ENCODE measurements at regions not wholly inside any gene's neighbourhood (a gene's known extent, or its start where the extent isn't known, plus 50 kb on each side); places are given as distances from the start of the nearest gene placed in this dataset.

DNA sequence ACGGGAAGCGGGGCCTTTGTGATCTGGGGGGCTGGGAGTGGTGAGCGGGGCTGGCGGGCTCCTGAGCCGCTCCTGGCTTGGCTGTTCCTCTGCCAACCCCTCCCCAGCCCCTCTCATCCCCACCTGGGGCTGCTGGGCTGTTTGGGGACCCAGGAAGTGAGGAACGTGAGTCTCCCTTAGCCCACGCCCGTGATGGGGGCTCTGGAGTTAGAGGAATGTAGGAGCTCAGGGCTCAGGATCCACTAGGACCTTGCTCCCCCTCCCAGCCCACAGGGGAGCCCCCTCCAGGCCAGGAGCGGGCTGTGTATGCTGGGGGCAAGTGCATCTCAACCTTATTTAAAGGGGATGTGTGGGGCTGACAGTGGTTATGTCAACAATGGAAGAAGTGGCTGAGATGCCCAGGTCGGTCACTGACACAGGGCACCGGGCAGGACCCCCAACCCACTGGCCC lies 134.1 kb downstream of the URI1 start:
- DNase-seq (ENCODE audit: low spot score in 2 of 2) = peak in 1 of 2 donors; percentile 31
- TF ChIP-seq, protein P1, sequence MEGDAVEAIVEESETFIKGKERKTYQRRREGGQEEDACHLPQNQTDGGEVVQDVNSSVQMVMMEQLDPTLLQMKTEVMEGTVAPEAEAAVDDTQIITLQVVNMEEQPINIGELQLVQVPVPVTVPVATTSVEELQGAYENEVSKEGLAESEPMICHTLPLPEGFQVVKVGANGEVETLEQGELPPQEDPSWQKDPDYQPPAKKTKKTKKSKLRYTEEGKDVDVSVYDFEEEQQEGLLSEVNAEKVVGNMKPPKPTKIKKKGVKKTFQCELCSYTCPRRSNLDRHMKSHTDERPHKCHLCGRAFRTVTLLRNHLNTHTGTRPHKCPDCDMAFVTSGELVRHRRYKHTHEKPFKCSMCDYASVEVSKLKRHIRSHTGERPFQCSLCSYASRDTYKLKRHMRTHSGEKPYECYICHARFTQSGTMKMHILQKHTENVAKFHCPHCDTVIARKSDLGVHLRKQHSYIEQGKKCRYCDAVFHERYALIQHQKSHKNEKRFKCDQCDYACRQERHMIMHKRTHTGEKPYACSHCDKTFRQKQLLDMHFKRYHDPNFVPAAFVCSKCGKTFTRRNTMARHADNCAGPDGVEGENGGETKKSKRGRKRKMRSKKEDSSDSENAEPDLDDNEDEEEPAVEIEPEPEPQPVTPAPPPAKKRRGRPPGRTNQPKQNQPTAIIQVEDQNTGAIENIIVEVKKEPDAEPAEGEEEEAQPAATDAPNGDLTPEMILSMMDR (IDR thresholded peaks at IDR 0.05) = no peak
- no peaks in the 10 kb centered on the region for H3K4me1 ChIP-seq

DNA sequence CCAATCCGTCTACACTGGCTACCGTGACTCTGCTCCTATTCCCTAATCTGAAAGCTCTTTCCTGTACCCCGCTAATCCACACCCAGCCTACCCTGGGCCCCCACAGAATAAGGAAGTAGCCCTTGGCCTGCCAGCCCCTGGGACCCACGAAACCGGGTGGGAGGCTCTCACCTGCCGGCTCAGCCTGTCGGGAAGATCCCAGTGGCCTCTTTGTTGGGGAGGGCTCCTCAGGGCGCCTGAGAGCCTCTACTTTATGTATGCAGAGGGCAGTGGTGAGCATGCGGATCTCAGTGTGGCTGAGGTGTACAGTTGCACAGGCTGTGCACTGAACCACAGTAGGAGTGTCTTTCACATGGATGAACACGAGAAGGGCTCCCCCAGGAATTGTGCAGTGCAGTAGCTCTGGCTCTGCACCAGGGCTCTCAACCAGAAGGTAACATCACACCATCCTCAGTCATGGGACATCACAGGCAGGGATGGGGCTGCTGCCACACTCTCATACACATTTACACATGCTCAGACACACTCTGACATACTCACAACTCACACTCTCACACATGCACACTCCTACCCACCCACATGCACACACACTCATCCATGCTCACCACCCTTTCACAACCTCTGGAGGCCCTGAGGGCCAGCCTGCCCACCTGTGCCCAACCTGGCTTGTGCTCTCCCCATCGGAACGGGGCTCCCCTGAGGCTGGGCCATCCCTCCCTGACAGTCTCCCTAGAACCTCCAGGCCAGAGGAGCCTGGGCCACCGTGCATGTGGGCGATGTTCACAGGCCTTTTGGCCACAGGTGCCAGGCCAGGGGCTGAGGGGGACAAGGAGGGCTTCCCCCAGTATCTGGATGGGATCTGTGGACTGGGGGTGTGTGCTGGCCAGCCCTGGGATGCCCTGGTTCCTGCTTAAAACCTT lies 135.0 kb downstream of the URI1 start:
- intact Hi-C loops (cut with DNase I) = no loop called here

More for the DNA sequence above, 134.1 kb downstream of the URI1 start:
- intact Hi-C loops (cut with DNase I) = no loop called here
- no peaks in the 10 kb centered on the region for H3K36me3 ChIP-seq
- H3K27me3 ChIP-seq = no peaks in the 10 kb centered on the region
- H3K9me3 ChIP-seq = no peaks in the 10 kb centered on the region
- no peak overlapping the region for H3K27ac ChIP-seq
- H3K4me3 ChIP-seq = no peak overlapping the region

DNA sequence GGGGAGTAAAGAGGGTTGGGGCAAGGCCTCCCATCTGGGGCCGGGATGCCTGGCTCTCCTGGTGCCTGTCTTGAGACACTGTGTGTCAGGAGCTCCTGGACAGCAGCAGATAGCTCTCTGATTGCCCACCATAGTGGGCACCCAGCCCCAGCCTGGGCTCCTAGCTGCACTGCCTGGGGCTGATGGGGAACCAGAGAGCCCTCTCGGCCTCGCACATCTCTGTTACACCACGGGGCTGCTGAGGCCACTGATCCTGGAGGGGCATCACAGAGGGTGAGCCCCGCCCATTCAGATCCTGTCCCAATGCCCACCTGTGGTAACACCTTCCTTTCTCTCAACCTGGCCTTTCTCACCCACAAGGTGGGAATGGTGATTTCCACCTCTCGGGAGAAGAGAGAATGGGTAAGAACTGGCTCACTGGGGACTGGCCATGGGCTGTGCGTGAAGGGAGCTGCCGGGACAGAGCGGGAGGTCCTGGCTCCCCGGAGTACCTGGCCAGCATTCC lies 135.9 kb downstream of the URI1 start:
- DNase-seq (ENCODE audit: low spot score in 2 of 2) = peak in 1 of 2 donors; percentile 50
- H3K9me3 ChIP-seq = no peaks in the 10 kb centered on the region
- no peak overlapping the region for H3K27ac ChIP-seq
- H3K36me3 ChIP-seq = no peaks in the 10 kb centered on the region
- no peaks in the 10 kb centered on the region for H3K4me1 ChIP-seq
- intact Hi-C loops (cut with DNase I) = no loop called here
- TF ChIP-seq, protein P1 (IDR thresholded peaks at IDR 0.05) = no peak
- no peak overlapping the region for H3K4me3 ChIP-seq
- no peaks in the 10 kb centered on the region for H3K27me3 ChIP-seq

More for the DNA sequence above, 135.0 kb downstream of the URI1 start:
- DNase-seq (ENCODE audit: low spot score in 2 of 2) = peak in 1 of 2 donors; percentile 38
- H3K27me3 ChIP-seq = no peaks in the 10 kb centered on the region
- no peaks in the 10 kb centered on the region for H3K4me1 ChIP-seq
- TF ChIP-seq, protein P1 (IDR thresholded peaks at IDR 0.05) = no peak
- no peak overlapping the region for H3K27ac ChIP-seq
- no peak overlapping the region for H3K4me3 ChIP-seq
- no peaks in the 10 kb centered on the region for H3K9me3 ChIP-seq
- no peaks in the 10 kb centered on the region for H3K36me3 ChIP-seq

DNA sequence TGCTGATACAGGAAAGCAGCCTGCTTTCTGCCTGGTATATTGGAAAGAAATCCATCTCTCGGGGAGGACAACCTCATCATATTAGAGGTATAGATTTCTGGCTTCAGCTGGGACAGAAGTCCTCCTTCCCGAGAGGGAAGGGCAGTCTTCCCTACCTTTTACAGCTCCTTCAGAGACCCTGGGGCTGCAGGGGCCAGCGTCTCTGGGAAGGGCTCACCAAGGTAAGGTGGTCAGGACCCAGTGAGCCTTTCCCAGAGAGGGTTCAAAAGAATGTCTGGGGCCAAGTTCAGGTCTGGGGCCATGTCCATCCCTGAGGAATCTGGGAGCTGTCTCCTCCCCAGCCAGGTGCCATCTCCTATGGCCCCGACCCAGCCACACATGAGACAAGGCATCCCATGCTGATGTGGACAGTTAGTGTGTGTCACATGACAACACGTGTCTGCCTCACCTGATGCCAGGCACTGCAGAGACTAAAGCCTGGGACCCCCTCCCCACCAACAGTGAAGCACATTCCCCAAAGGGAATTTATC lies 136.4 kb downstream of the URI1 start:
- Histone ChIP-seq H3K36me3 (no peaks in the 10 kb centered on the region), H3K4me1 (no peaks in the 10 kb centered on the region), H3K27me3 (no peaks in the 10 kb centered on the region), H3K9me3 (no peaks in the 10 kb centered on the region), H3K4me3 (no peak overlapping the region), H3K27ac (no peak overlapping the region)
- intact Hi-C loops (cut with DNase I) = no loop called here
- DNase-seq (ENCODE audit: low spot score in 2 of 2) = peak in 1 of 2 donors; percentile 50
- TF ChIP-seq, protein P1 (IDR thresholded peaks at IDR 0.05) = no peak

DNA sequence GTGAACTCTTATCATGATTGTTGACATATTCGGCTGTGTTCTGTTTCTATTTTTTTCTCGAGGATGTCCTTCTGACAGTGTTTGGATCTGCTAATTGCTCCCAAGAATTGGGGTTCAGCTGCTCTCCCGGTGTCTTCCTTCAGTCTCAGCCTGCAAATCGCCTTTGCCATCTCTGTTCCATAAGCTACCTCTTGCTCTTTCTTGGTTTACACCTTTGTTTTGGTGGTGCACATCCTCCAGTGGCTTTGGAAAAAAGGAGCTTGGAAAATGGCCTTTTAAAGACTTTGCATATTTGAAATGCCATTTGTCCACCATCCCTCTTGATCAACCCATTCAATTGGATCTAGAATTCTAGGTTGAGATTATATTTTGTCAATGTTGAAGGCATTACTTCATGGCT lies 137.2 kb downstream of the URI1 start:
- TF ChIP-seq, protein P1 (IDR thresholded peaks at IDR 0.05) = no peak
- no peak for DNase-seq (ENCODE audit: low spot score in 2 of 2)
- Histone ChIP-seq H3K36me3 (no peaks in the 10 kb centered on the region), H3K27ac (no peak overlapping the region), H3K4me1 (no peaks in the 10 kb centered on the region), H3K4me3 (no peak overlapping the region), H3K27me3 (no peaks in the 10 kb centered on the region), H3K9me3 (no peaks in the 10 kb centered on the region)
- intact Hi-C loops (cut with DNase I) = no loop called here
